ENCODE measurements at regions not wholly inside any gene's neighbourhood (a gene's known extent, or its start where the extent isn't known, plus 50 kb on each side); places are given as distances from the start of the nearest gene placed in this dataset.

DNA sequence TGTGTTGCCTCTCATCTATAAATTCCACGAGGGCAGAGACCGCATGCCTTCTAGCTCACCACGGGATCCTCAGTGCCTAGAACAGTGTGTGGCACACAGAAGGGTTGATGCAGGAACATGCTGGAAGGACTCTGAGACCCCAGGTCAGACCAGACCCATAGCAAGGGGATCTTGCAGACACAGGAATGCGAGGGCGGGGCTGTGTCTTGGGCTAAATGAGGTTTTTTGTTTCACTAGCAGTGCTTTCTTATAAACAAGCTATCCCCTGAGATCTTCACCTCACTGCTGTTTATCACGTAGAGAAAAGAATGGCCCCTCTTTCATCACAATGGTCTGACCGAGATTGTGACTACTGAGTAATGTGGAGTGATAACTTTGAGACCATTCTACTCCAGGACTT is 122.4 kb downstream of the IRX2 start:
- Histone ChIP-seq H3K9me3 (ENCODE audit: insufficient read depth in 2 of 2, low read depth in 1 of 2, low read length in 1 of 2) (no peaks in the 10 kb centered on the region), H2BK20ac (ENCODE audit: low read length) (no peak overlapping the region), H3K23me2 (ENCODE audit: low read depth, low read length) (no peaks in the 10 kb centered on the region), H4K20me1 (replicated peaks in 1 of 2; ENCODE audit: control insufficient read depth in 1 of 2, insufficient read depth in 2 of 2, low read length in 2 of 2) (no peaks in the 10 kb centered on the region), H3K23ac (ENCODE audit: insufficient read length) (no peak overlapping the region), H3K4me2 (ENCODE audit: insufficient read depth in 1 of 2, low read depth in 2 of 2, low read length in 2 of 2) (no peak overlapping the region), H2BK5ac (ENCODE audit: low read depth, low read length) (no peak overlapping the region), H4K91ac (replicated peaks; ENCODE audit: insufficient read length, low read length) (no peak overlapping the region), H3K18ac (ENCODE audit: extremely low read depth, low read length) (no peak overlapping the region), H3K4me3 (ENCODE audit: extremely low read depth in 1 of 4, insufficient read depth in 2 of 4, low read depth in 3 of 4, low read length in 4 of 4) (no peak overlapping the region), H3K79me2 (ENCODE audit: control insufficient read depth in 1 of 2, insufficient read depth in 2 of 2, low read length in 2 of 2) (no peaks in the 10 kb centered on the region), H2BK120ac (replicated peaks; ENCODE audit: low read depth, low read length) (no peak overlapping the region), H3K56ac (replicated peaks; ENCODE audit: insufficient read length, low read depth, low read length) (no peak overlapping the region), H4K8ac (ENCODE audit: extremely low read depth, insufficient read depth, low read length) (no peak overlapping the region), H2BK15ac (ENCODE audit: low read length) (no peak overlapping the region), H2AK5ac (ENCODE audit: low read depth, low read length) (no peak overlapping the region), H3K4ac (replicated peaks; ENCODE audit: insufficient read length, low read depth, low read length) (no peak overlapping the region), H3K27me3 (replicated peaks in 1 of 4; ENCODE audit: control insufficient read depth in 3 of 4, extremely low read depth in 1 of 4, insufficient read depth in 3 of 4, low read length in 3 of 4) (no peaks in the 10 kb centered on the region), H2BK12ac (ENCODE audit: low read depth, low read length) (no peak overlapping the region), H3K79me1 (ENCODE audit: low read depth, low read length) (no peaks in the 10 kb centered on the region), H3K36me3 (ENCODE audit: control insufficient read depth in 2 of 4, insufficient read depth in 4 of 4, low read length in 3 of 4) (no peaks in the 10 kb centered on the region), H4K5ac (ENCODE audit: insufficient read length, low read depth, low read length) (no peak overlapping the region), H3K14ac (ENCODE audit: insufficient read length) (no peak overlapping the region), H3K27ac (ENCODE audit: low read depth, low read length) (no peak overlapping the region), H2AFZ (ENCODE audit: low read length) (peak overlapping the region; percentile 42; the same call in 1 of the 2 replicates), H3K4me1 (replicated peaks in 1 of 4; ENCODE audit: control insufficient read depth in 3 of 4, insufficient read depth in 4 of 4, low read length in 3 of 4) (no peaks in the 10 kb centered on the region; a peak in 1 of 7 replicates), H3K9ac (replicated peaks in 1 of 4; ENCODE audit: extremely low read depth in 1 of 4, low read depth in 3 of 4, low read length in 3 of 4) (no peak overlapping the region)
- WGBS, 2 experiments (ENCODE audit: extremely low coverage in 1 of 2, insufficient coverage in 1 of 2, insufficient read length in 1 of 2, insufficient replicate concordance in 2 of 2, low coverage in 1 of 2, low lambda C conversion rate in 2 of 2, missing lambda C conversion rate in 1 of 2): 85% methylated on average over 7 of the region's 7 CpGs; no CpG with 5 or more reads in 1 of the 2 experiments
- ChIA-PET POLR2A (ENCODE audit: partially characterized antibody) (no interaction called here), CTCF (ENCODE audit: partially characterized antibody) (interaction anchor here (0.8 to 0.9 kb wide), 2 partner anchors 15 to 82 kb away, joined by 3 read pairs; no protein-coding TSS in a partner anchor)
- DNase-seq (ENCODE audit: low read depth in 1 of 2, low spot score in 2 of 2): no peak
- no peak for FAIRE-seq
- TF ChIP-seq SRF (IDR thresholded peaks at IDR 0.05; ENCODE audit: low read depth, low read length) (no peak), HDAC2 (IDR thresholded peaks at IDR 0.05; ENCODE audit: borderline replicate concordance in 1 of 2, low read depth in 2 of 2, low read length in 2 of 2) (no peak), TBP (IDR thresholded peaks at IDR 0.05; ENCODE audit: low read depth, low read length) (no peak), BRCA1 (IDR thresholded peaks at IDR 0.05; ENCODE audit: low read depth, low read length) (no peak), CTBP2 (IDR thresholded peaks at IDR 0.05; ENCODE audit: borderline replicate concordance, insufficient read depth, insufficient read length, low read length) (no peak), BCL11A (IDR thresholded peaks at IDR 0.05; ENCODE audit: low read depth in 2 of 2, low read length in 2 of 2) (no peak), GABPA (IDR thresholded peaks at IDR 0.05; ENCODE audit: borderline replicate concordance, insufficient read depth, low read length) (no peak), EZH2 (IDR thresholded peaks at IDR 0.05; ENCODE audit: low read depth, low read length, severe bottlenecking) (no peak), TEAD4 (IDR thresholded peaks at IDR 0.05; ENCODE audit: low read depth, low read length) (no peak), TAF7 (optimal IDR thresholded peaks at IDR 0.05; ENCODE audit: borderline replicate concordance, low read depth, low read length) (no peak), POLR2AphosphoS5 (IDR thresholded peaks at IDR 0.05; ENCODE audit: low read depth, low read length) (no peak), RAD21 (IDR thresholded peaks at IDR 0.05 in 1 of 2, conservative IDR thresholded peaks at IDR 0.05 in 1 of 2; ENCODE audit: low read depth in 2 of 2, low read length in 2 of 2) (no peak), CHD1 (IDR thresholded peaks at IDR 0.05; ENCODE audit: low read depth, low read length) (no peak)
- TF ChIP-seq, protein P1, sequence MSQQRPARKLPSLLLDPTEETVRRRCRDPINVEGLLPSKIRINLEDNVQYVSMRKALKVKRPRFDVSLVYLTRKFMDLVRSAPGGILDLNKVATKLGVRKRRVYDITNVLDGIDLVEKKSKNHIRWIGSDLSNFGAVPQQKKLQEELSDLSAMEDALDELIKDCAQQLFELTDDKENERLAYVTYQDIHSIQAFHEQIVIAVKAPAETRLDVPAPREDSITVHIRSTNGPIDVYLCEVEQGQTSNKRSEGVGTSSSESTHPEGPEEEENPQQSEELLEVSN (IDR thresholded peaks at IDR 0.05): no peak

Data from H1 (cell line).